GM23248 (cell line): ENCODE measurements at regions not wholly inside any gene's neighbourhood (a gene's known extent, or its start where the extent isn't known, plus 50 kb on each side); places are given as distances from the start of the nearest gene placed in this dataset.

ENCODE experiments used
- EZH2 ChIP-seq: fragments of 200-600 bp; sonication (generic); IDR thresholded peaks from 2 replicates; pipeline ENCODE4 v1.6.1; 2018; ENCODE audit warnings: antibody characterized with exemption, mild to moderate bottlenecking; ENCODE audit not compliant: insufficient read depth, poor library complexity, severe bottlenecking
- EZH2phosphoT487 ChIP-seq: fragments of 200-600 bp; sonication (generic); IDR thresholded peaks from 2 replicates; pipeline ENCODE4 v1.6.1; 2018; ENCODE audit warnings: antibody characterized with exemption, moderate library complexity, mild to moderate bottlenecking, low read depth; ENCODE audit not compliant: insufficient read depth

DNA sequence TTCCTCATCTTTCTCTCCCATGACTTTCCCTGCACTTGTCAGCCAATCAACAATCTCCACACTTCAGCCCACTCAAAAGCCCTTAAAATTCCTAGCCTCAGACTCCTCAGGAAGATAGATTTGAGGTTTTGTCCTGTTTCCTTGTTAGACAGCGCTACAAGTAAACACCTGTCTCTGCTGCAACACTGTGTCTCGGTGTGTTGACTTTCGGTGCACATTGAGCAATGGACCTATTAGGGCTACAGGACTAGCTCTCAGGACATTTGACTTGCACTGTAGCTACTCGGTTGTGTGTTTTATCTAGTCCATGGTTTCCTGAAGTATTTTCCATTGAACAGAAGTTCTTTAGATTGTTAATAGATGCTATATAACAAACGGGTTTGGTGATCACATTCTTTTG, 140.9 kb upstream of the XPO1 start:
- TF ChIP-seq EZH2 (no peak), EZH2phosphoT487 (no peak)
